OCI-LY1 (cell line): ENCODE measurements at regions not wholly inside any gene's neighbourhood (a gene's known extent, or its start where the extent isn't known, plus 50 kb on each side); places are given as distances from the start of the nearest gene placed in this dataset.

Source experiments
- EZH2 ChIP-seq: fragments of 200-600 bp; sonication (generic), shearing (Covaris generic); IDR thresholded peaks from 2 replicates; pipeline ENCODE4 v1.8.0; 2017; ENCODE audit warnings: borderline replicate concordance, mixed run types, mild to moderate bottlenecking, antibody characterized with exemption, low read length, moderate library complexity, mixed read lengths
- TF ChIP-seq, protein P1 (sequence below): fragments of 200-600 bp; sonication (generic), shearing (Covaris generic); IDR thresholded peaks from 2 replicates; pipeline ENCODE4 v1.5.1; 2017; ENCODE audit warnings: mild to moderate bottlenecking, antibody characterized with exemption, low read length, moderate library complexity, mixed read lengths

DNA sequence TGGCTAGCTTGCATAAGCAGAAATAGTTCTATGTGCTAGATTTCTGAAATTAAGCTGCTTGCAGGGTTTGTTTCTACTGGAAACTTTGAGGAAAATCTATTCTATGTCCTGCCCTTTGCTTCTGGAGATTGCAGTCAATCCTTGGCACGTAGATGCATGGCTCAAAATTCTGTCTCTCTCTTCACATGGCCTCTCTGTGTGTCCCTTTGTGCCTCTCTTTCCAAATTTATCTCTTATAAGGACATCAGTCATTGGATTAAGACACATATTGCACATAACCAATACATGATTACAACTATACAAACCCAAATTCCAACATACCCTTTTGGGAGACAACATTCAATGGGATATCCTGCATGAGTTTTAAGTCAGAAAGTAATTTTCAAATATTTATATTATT is 744.3 kb upstream of the CTNND2 start:
- no peak for TF ChIP-seq EZH2
- TF ChIP-seq, protein P1, sequence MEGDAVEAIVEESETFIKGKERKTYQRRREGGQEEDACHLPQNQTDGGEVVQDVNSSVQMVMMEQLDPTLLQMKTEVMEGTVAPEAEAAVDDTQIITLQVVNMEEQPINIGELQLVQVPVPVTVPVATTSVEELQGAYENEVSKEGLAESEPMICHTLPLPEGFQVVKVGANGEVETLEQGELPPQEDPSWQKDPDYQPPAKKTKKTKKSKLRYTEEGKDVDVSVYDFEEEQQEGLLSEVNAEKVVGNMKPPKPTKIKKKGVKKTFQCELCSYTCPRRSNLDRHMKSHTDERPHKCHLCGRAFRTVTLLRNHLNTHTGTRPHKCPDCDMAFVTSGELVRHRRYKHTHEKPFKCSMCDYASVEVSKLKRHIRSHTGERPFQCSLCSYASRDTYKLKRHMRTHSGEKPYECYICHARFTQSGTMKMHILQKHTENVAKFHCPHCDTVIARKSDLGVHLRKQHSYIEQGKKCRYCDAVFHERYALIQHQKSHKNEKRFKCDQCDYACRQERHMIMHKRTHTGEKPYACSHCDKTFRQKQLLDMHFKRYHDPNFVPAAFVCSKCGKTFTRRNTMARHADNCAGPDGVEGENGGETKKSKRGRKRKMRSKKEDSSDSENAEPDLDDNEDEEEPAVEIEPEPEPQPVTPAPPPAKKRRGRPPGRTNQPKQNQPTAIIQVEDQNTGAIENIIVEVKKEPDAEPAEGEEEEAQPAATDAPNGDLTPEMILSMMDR: no peak
